OCI-LY3 (cell line): ENCODE measurements at regions not wholly inside any gene's neighbourhood (a gene's known extent, or its start where the extent isn't known, plus 50 kb on each side); places are given as distances from the start of the nearest gene placed in this dataset.

Experiments used
- H2AFZ ChIP-seq: fragments of 200-600, 300-600 bp; shearing (Covaris generic); 2 replicates; pipeline ENCODE4 v1.6.0; 2014; ENCODE audit warnings: antibody characterized with exemption, low read depth, low read length
- H3K27ac ChIP-seq: fragments of 200-600, 300-600 bp; sonication (generic); 2 replicates; pipeline ENCODE4 v1.5.1; 2014; ENCODE audit warnings: mild to moderate bottlenecking, low read length, moderate library complexity, mixed read lengths
- H3K27me3 ChIP-seq: fragments of 200-600, 300-600 bp; sonication (generic); 2 replicates; pipeline ENCODE4 v1.6.1; 2014; ENCODE audit warnings: low read depth, low read length, mixed read lengths
- H3K36me3 ChIP-seq: fragments of 200-600, 300-600 bp; sonication (generic); replicated peaks from 2 replicates; pipeline ENCODE3; 2014; ENCODE audit warnings: low read depth, low read length, mixed read lengths
- H3K4me1 ChIP-seq: fragments of 300-600, 200-600 bp; sonication (generic); 2 replicates; pipeline ENCODE4 v1.6.1; 2014; ENCODE audit warnings: low read length, mixed read lengths
- H3K4me2 ChIP-seq: fragments of 200-600, 300-600 bp; sonication (generic); 2 replicates; pipeline ENCODE4 v1.6.1; 2014; ENCODE audit warnings: low read length, mixed read lengths
- H3K4me3 ChIP-seq: fragments of 300-600, 200-600 bp; sonication (generic); 2 replicates; pipeline ENCODE4 v1.5.1; 2014; ENCODE audit warnings: antibody characterized with exemption, mild to moderate bottlenecking, low read length, moderate library complexity
- H3K79me2 ChIP-seq: fragments of 300-600, 200-600 bp; shearing (Covaris generic); 2 replicates; pipeline ENCODE4 v1.6.1; 2014; ENCODE audit warnings: mild to moderate bottlenecking, low read length, mixed read lengths
- H3K9ac ChIP-seq: fragments of 300-600, 200-600 bp; shearing (Covaris generic); 2 replicates; pipeline ENCODE4 v1.6.0; 2014; ENCODE audit warnings: mild to moderate bottlenecking, low read length, moderate library complexity
- H3K9me3 ChIP-seq: fragments of 200-600, 300-600 bp; shearing (Covaris generic); 2 replicates; pipeline ENCODE4 v1.6.1; 2014; ENCODE audit warnings: low read length, mixed read lengths; ENCODE audit not compliant: insufficient read depth
- H4K20me1 ChIP-seq: fragments of 200-600, 300-600 bp; sonication (generic); 2 replicates; pipeline ENCODE4 v1.6.1; 2016; ENCODE audit warnings: low read length, mixed read lengths; ENCODE audit not compliant: insufficient read depth
- CTCF ChIP-seq: fragments of 200-600, 300-600 bp; sonication (generic); IDR thresholded peaks from 2 replicates; pipeline ENCODE4 v1.5.1; 2014; ENCODE audit warnings: antibody characterized with exemption, low read length, low read depth
- EZH2phosphoT487 ChIP-seq: fragments of 200-600 bp; shearing (Covaris generic); IDR thresholded peaks from 2 replicates; pipeline ENCODE4 v1.6.1; 2018; ENCODE audit warnings: antibody characterized with exemption, mixed run types, low read depth

DNA sequence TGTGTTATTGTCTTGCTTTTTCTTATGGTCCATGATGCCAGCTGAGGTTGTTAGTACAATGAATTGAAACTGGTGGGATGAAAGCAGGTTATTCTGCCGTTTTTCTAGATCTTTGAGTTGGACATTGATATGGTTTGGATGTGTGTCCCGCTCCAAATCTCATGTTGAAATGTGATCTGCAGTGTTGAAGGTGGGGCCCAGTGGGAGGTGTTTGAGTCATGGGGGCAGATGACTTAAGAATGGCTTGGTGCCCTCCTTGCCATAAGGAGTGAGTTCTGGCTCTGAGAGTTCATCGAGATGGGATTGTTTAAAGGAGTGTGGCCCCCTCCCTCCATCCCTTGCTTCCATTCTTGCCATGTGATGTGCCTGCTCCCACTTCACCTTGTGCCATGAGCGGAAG is 80.3 kb upstream of the PIAS1 start:
- Histone ChIP-seq H3K4me3 (no peak overlapping the region), H3K9ac (no peak overlapping the region), H3K36me3 (no peaks in the 10 kb centered on the region), H3K4me1 (peaks cover 2% of the 10 kb centered on the region), H3K4me2 (no peak overlapping the region), H3K9me3 (no peaks in the 10 kb centered on the region), H3K79me2 (no peaks in the 10 kb centered on the region), H3K27me3 (no peaks in the 10 kb centered on the region), H3K27ac (no peak overlapping the region), H4K20me1 (no peaks in the 10 kb centered on the region), H2AFZ (no peak overlapping the region)
- TF ChIP-seq CTCF (no peak), EZH2phosphoT487 (no peak)

- H3K27me3 ChIP-seq: no peaks in the 10 kb centered on the region
Observed at GRCh38 chr15:67976506-67977073, 77.5 kb upstream of the PIAS1 start.

DNA sequence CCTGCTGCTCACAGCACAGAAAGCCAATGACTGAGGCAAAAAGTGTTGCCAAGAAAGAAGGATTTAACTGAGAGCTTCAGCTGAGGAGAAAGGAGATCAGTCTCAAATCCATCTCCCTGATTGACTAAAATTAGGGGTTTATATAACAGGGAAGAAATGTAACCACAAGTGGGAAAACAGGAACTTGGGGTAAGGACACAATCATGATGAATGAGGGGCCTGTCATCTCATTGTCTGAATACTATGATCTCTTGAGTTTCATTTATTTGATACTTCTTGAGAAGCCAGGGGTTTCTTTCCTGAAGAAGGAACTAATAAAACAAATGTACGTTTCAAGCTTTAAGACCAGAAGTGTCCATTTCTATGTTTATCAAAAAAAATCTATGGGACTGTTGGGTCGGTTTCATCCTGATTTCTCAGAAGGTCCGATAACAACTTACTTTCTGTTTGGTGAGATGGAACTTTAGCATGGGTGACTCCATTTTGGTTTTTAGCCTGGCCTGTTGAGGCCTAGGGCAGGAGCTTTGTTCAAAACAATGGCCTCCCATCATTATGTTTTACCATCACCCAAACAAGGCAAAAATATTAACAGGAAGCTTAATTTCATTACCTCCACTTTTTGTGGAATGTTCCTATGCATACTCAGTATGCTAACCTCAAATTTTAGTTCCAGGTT is 76.6 kb upstream of the PIAS1 start:
- Histone ChIP-seq H3K79me2 (no peaks in the 10 kb centered on the region), H3K9me3 (no peaks in the 10 kb centered on the region), H3K4me3 (no peak overlapping the region), H2AFZ (no peak overlapping the region), H3K27me3 (no peaks in the 10 kb centered on the region), H3K36me3 (no peaks in the 10 kb centered on the region), H3K27ac (no peak overlapping the region), H3K4me2 (no peak overlapping the region), H4K20me1 (no peaks in the 10 kb centered on the region), H3K9ac (no peak overlapping the region), H3K4me1 (no peaks in the 10 kb centered on the region)
- TF ChIP-seq EZH2phosphoT487 (no peak), CTCF (no peak)

More at GRCh38 chr15:67976506-67977073, 77.5 kb upstream of the PIAS1 start:
- no peak overlapping the region for H3K4me3 ChIP-seq
- no peak overlapping the region for H3K4me2 ChIP-seq
- H3K9me3 ChIP-seq: no peaks in the 10 kb centered on the region
- H2AFZ ChIP-seq: no peak overlapping the region
- no peaks in the 10 kb centered on the region for H3K4me1 ChIP-seq
- TF ChIP-seq CTCF (no peak), EZH2phosphoT487 (no peak)
- H3K36me3 ChIP-seq: no peaks in the 10 kb centered on the region
- H3K9ac ChIP-seq: no peak overlapping the region
- no peak overlapping the region for H3K27ac ChIP-seq
- H4K20me1 ChIP-seq: no peaks in the 10 kb centered on the region
- no peaks in the 10 kb centered on the region for H3K79me2 ChIP-seq

- no peak for TF ChIP-seq EZH2phosphoT487
- TF ChIP-seq CTCF: no peak
- Histone ChIP-seq H3K27me3 (no peaks in the 10 kb centered on the region), H3K9me3 (no peaks in the 10 kb centered on the region), H3K79me2 (no peaks in the 10 kb centered on the region), H3K9ac (no peak overlapping the region), H4K20me1 (no peaks in the 10 kb centered on the region), H3K4me2 (no peak overlapping the region), H3K27ac (no peak overlapping the region), H3K4me3 (no peak overlapping the region), H2AFZ (no peak overlapping the region), H3K4me1 (no peaks in the 10 kb centered on the region), H3K36me3 (no peaks in the 10 kb centered on the region)
Observed at GRCh38 chr15:67979281-67979680, 74.8 kb upstream of the PIAS1 start.
